ENCODE measurements at regions not wholly inside any gene's neighbourhood (a gene's known extent, or its start where the extent isn't known, plus 50 kb on each side); places are given as distances from the start of the nearest gene placed in this dataset.

DNA sequence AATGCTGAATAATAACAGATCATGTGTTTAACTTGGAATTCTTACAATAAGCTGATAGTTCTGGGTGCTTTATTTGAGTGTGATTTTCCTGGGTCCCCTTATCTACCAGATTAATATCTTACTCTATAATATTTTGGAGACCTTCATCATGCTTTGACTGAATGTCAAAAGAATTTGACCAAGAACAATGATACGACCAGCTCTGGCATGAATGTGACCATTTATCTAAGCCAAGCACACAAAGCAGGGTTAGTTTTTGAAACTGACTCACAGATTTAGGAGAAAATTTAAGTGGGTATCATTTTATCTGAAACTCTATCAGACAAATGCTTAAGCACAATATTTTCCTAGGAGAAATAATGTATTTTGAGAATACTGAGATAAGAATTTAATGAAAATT lies 677.0 kb downstream of the NYAP2 start:
- DNase-seq (ENCODE audit: insufficient read length, low spot score), result no peak

DNA sequence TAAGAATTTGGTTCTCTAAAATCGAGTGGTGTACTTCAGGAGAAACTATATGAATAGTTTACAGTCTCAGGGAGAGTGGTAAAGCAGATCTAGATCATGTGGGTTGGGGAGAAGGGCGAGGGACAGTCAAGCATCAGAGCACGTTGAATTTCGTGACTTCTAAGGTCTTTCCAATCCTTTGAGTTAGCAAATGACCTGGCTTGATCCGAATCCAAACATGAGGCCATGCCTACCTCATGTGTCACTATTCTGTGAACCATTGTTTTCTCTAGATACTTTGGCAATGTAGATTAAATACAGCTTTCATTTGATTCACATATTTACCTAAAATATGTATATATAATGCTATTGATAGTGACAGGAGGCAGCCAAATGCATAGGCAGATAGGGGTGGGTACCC lies 674.9 kb downstream of the NYAP2 start:
- DNase-seq (ENCODE audit: insufficient read length, low spot score) (no peak), FAIRE-seq (no peak)

More for the DNA sequence above, 677.0 kb downstream of the NYAP2 start:
- FAIRE-seq, result no peak

DNA sequence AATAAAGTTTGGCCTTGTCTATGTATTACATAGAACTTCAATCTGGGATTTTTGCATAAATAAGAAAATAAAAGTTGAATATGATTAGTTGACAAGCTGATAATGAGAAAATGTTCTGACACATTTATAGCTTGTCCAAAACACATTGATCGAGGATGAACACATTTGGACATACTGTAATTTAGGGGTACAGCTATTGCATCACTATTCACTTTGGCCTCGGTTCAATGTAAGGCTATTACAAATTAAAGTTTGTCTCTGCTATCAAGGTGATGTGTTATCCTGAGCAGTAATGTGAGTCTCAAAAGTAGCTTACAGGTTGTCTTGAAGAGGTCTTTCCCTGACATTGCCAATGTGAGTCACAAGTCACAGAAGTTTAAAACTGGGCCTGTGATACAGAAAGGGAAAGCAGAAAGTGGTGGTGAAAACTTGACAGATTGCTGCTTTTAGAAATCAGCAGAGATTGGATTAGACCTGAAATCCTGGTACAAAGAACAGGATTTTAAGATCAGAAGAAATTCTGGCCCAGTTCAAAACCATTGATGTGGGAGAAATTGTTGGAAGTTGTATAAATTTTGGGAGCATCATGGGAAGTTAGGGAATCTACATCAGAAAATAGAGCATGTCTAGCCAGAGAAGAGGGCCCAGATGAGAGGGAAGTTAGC lies 674.1 kb downstream of the NYAP2 start:
- FAIRE-seq, result no peak

DNA sequence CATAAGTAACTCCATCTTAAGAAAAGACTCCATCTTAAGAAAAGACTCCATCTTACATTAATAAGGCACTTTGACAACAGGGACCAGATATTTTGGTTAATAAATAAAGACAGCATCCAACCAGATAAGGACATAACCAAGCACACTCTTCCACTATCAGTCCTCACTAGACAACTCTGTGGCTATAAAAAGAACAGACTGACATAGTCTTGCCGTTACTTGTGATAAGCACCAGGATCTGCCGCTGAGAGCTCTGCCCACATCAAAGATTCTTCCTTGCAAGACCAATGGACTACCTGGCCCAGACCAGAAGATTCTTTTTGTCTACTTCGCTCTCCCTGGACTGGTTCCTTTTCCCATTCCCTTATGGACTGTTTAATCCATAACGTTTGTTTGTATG lies 667.4 kb downstream of the NYAP2 start:
- DNase-seq (ENCODE audit: insufficient read length, low spot score), result no peak
- no peak for FAIRE-seq

More for the DNA sequence above, 674.1 kb downstream of the NYAP2 start:
- DNase-seq (ENCODE audit: insufficient read length, low spot score), result no peak

DNA sequence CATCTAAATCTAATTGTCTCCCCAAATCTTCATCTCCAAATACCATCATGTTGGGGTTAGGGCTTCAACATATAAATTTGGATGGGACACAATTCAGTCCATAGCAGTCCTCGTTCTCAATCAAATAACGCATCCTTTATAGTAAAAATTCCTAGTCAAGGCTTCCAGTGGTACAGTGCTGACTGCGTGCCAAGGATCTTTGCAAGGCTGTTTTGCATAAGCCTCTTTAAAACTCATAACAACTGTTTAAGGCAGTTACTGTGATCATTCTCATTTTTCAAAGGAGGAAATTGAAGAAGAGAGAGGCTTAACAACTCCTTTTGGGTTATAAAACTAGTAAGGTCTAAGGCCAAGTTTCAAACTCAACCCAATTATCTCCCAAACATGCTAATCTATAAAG lies 666.9 kb downstream of the NYAP2 start:
- DNase-seq (ENCODE audit: insufficient read length, low spot score), result no peak
- no peak for FAIRE-seq

DNA sequence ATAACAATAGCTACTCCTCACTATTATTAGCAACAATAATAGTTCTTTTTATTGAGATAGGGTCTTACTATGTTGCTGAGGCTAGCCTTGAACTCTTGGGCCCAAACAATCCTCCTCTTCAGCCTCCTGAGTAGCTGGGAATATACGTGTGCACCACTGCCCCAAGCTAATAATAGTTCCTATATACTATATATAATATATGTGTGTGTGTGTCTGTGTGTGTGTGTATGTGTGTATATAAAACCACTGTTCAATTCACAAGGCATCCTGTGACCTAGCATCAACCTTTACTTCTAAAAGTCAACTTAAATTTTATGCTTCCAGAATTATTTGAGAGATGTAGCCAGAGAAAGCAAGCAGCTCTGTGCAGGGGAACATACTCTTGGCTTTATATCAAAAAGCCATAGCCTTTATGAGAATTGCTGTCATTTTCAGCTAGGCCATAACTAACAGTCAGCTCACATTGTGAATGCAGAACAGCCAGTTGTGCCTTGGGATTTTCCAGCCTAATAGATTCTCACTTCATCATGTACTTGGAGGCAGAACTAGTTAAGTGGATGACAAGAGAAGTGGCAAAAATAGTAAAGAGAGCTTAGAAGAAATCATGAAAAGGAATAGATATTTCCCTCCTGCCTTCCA lies 665.5 kb downstream of the NYAP2 start:
- DNase-seq (ENCODE audit: insufficient read length, low spot score) (no peak), FAIRE-seq (no peak)

DNA sequence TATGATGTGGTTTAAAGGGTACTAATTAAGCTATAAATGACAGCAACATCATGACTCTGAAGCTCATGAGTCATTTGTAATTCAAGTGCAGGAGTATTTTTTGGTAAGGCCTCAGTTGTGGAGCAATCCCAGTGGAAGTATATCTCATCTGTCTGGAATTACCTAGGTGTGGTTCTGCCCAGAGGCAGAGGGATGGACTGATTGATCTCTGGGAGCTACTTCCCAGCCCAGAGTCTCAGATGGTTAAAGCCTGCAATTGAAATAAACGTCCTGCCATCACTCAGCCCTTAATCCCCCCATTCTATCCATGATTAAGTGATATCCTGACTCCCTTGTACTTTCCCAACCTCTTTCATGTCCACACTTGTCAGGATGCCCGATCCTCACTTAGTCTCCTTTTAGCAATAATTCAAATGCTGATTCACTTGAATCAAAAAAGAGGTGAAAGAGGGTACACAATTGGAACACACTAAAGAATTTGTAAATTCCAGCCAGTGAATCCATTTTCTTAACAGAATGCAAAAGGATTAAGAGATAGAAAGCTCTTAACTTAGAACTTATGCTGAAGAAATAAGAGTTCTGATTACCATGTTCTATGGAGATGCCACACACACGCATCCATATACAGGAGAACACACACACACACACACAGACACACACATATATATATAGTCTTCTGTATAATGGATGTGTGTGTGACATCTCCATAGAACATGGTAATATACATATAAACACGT lies 664.4 kb downstream of the NYAP2 start:
- DNase-seq (ENCODE audit: insufficient read length, low spot score) (peak; percentile 10), FAIRE-seq (peak; percentile 55)

DNA sequence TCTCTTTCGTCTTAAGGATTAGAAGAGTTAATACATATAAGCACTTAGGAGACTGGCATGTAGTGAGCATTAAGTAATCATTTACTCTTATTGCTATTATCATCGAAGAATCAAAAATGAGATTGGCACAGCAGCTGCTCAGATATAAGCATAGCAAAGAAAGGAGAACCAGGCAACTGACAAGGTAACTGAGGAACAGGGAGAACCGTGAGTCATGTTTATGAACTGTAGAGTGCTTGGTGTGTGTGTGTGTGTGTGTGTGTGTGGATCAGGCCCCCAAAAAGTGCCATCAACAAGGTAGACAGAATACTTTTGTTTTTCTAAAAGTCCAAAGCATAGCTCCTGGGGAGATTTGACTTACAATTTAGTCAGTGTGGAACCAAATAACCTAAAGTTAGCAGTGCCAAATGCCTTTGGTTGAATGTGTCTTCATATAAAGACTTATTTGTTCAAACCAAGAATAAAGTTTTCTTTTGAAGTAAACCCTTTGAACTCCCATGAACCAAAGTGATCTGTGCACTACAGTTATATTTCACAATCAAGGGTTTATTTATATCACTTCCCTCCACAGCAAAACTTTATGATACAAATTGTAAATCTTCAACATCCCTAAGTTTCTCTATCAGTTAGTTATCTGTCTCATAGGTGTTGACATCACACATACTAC lies 660.6 kb downstream of the NYAP2 start:
- FAIRE-seq (no peak), DNase-seq (ENCODE audit: insufficient read length, low spot score) (no peak)

DNA sequence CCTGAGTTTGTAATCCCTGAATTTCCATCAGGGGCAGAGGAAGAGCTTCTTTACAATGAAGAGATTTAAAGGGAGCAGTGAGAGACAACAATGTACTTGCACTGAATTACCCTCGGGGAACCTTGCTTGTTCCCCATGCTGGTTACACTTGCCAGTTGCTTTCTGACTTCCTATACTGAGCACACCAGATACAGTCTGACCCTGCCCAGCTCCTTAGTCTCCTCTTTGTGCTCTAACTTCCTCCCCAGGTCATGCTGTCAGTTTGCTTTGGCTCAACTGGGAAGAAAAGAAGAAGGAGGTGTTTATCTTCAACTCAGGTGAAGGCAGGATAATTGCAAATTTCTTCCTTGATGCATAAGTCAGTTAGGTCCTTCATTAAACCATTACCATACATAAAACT lies 658.4 kb downstream of the NYAP2 start:
- DNase-seq (ENCODE audit: insufficient read length, low spot score), result no peak
- FAIRE-seq, result no peak

DNA sequence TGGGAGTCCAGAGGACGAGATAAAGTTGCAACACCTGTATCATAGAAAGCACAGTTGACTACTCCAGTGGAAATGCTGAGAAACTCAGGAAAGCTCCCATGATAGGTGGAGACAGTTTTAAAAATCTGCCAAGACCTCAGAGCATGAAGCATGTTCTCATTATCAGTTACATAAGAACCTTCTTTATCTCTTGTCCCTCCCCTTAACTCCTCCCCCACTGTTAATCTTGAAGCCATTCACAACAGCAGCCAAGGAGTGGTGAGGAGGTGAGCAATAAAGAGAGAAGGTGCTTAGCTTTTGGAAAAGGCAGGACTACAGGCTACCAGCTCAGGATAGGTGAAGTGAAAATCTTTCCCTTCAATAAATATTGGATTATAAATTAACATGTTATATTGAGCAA lies 657.9 kb downstream of the NYAP2 start:
- FAIRE-seq (no peak), DNase-seq (ENCODE audit: insufficient read length, low spot score) (no peak)

DNA sequence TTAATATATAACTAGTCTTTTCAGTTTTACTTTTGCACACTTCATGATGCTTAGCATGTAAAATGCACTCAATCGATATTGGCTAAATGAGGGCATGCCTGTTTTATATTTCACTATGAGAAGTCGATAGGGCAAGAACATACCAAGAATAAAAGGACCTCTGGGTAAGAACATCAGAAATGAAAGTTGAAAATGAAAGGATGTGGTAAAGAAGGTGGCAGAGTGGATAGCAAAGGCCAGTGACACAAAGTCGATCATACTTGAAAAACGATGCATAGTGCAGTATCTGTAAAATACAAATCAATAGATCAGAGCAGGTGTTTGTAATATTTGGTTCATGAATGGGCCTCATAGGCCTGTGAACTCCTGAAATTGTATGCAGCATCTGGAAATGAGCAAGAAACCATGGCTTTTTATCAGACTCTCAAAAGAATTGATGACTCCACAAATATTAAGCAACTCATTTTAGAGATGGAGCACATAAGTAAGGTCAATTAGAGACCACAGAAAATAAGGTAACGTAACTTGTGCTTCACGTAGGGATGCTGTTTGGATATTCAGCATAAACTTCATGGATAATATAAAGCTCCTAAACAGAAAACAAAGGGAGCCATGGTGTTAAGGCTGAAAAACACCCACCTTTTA lies 653.4 kb downstream of the NYAP2 start:
- DNase-seq (ENCODE audit: insufficient read length, low spot score) (no peak), FAIRE-seq (no peak)

DNA sequence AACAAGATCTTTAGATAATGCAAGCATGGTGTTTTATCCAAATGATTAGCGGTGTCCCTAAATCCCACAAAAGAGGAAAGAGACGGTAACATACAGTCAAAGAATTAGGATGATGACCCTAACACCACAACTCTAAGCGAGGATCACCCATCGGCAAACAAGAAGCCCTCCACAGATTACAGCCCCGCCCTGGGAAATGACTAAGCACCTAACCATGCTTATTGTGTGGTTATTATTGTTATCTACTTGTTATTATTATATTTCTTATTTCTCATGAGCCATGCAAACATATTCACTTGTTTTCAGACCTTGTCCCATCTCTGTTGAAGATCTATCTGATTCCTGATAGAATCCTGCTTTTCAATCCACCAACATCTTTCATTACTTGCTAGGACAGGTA lies 651.3 kb downstream of the NYAP2 start:
- FAIRE-seq, result no peak
- DNase-seq (ENCODE audit: insufficient read length, low spot score), result no peak

DNA sequence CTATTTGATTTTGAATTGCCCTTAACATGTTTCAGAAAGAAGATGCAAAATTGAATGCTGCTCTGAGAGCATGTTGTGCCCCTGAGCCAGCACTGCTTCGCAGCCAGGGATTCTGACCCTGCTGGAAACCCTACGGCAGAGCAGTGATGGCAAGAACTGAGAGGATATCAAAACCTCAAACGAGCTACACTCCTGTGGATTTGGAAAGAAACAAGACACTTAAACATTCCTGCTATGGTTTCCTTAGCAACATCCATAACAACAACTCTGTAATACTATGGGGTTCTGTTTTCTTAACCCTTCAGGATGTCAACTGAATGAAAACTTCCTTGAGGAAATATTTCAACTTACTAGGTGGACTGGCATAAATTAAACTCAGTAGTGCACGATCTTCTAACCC lies 649.1 kb downstream of the NYAP2 start:
- DNase-seq (ENCODE audit: insufficient read length, low spot score), result peak; percentile 56

DNA sequence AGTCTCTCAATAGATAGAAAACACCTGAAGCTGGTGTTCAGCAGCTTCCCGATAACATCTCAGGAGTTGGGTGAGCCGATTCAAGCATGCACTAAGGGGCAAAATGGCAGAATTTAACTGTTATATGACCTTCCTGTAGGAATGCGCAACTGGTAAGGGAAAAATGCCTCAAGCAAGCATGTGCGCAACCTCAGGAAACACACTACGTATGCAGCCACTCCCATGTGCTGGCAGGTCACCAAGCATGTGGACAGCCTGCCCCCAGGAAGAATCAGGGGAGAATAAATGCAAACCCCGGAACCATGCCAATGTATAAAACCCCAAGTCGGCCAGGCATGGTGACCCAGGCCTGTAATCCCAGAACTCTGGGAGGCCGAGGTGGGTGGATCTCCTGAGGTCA lies 645.6 kb downstream of the NYAP2 start:
- FAIRE-seq (no peak), DNase-seq (ENCODE audit: insufficient read length, low spot score) (no peak)

More for the DNA sequence above, 649.1 kb downstream of the NYAP2 start:
- FAIRE-seq, result peak; percentile 59

DNA sequence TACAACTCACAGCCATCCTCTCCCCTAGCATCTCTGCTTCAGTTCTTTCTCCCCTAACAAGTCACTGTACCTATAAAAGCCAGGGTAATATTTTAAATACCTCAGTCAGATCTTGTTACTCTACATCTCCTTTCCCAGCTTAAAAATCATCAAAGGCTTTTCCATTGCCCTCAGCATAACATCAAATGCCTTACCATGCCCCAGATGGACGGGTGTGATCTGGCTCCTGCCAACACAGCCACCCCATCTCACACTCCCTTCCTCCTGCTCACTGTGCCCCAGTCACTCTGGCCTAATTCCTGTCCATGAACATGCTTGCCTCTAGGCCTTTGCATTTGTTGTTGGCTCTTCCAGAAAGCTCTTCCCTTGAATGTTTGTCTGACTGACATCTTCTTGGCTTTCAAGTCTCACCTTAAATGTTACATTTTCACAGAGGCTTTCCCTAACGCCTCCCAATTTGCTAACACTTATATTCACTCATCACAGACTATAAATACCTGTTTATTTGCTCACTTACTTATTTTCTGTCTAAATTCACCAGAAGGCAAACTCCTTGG lies 640.9 kb downstream of the NYAP2 start:
- no peak for FAIRE-seq
- DNase-seq (ENCODE audit: insufficient read length, low spot score), result no peak

DNA sequence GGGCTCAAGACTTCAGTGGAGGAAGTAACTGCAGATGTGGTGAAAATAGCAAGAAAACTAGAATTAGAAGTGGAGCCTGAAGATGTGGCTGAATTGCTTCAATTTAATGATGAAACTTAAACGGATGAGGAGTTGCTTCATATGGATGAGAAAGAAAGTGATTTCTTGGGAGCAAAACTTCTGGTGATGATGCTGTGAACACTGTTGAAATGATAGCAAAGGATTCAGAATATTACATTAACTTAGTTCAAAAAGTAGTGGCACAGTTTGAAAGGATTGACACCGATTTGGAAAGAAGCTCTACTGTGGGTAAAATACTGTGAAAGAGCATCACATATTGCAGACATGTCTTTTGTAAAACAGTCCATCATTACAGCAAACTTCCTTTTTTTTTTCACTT lies 638.0 kb downstream of the NYAP2 start:
- DNase-seq (ENCODE audit: insufficient read length, low spot score), result no peak
- FAIRE-seq, result no peak

DNA sequence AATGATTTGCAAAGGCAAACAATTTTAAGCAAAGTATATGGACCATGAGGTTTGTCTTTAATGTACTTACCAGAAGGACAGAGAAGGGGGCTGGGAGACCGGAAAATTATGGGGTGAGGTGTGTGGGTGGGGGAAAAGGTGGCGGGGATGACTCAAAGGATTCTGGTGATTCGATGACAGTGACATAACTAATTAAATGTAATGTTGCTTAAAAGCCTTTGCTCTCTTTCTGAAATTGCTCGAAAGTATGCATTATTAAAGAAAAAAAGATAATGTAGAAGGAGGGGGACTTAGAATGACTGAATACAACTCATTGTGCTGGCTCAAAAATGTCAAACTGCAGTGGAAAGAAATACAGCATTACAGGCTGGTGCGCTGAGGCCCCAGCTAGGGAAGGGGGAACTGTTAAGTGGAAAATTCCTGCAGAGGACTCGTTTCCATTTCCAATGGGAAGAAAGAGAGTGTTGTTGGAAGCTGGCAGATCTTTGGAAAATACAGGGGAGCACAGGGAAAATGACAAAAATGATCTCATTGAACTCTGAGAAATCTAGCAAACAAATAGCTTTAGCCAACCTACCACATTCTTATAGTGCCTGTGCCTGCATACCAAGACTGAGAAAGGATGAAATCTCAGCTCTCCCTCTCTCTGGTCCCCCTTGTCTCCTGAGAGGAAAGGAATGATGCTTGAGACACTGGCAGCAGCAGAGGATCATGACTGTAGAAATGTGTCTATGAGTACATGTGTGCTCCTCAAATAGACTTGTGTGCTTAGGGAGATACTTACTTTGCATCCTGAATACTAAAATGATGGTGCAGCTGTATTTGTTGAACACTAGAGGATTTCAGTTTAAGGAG lies 632.4 kb downstream of the NYAP2 start:
- no peak for FAIRE-seq
- peak; percentile 10 for DNase-seq (ENCODE audit: insufficient read length, low spot score)

DNA sequence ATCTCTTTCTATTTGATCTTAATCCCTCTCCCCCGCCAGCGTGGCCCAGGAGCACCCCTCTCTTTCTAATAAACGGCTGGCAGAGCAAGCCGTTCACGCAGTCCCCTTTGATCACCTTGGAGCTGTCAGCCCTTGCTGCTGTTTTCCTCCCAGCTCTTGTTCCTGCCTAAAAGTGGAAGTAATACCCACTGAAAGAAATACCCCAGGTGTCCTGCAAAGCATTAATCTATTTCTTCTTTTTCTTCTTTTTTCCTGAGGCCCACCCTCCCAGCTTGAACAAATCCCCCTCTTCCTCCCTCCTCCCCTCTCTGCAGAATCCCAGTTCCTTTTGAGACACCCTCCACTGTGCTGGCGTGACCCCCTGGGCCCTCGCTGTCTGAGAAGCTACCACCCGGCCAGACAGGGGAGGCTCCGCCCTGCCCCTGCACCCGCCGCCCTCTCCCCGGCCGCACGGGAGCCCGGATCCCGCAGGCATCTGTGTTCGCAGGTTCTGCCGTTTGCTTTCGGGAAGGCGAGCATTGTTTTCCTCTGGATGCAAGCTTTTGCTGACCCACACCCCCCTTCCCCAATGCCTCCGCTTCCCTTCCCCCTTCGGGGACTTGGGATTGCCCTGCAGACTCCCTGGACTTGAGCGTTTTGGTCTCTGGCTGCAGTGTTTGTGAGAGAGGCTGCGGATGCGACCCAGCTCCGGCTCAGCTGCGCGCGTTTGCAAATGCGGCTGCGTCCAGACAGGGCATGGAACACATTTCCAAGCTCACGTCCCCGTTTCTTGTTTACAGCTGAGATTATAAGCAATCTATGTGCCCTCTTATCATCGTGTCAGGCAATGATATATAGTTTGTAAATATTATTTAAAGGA lies 631.5 kb downstream of the NYAP2 start:
- FAIRE-seq, result peak; percentile 49
- peak; percentile 71 for DNase-seq (ENCODE audit: insufficient read length, low spot score)

DNA sequence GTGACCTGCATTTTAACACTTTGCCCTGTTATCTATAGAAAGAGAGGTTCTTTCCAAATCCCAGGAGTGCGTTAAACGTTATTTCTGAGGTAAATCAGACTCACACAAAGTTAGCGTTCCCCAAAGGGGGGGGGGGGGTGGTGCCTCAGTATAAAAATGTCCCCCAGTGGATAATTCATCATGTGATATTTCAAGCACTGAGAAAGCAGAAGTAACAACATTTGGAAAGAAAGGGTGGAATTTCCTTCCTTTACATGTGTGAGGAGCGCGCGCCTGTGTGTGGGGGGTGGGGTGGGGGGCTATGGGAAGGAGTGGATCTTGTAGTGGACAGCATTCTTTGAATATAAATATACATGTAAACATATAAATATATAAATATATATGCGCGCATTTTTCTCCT lies 630.9 kb downstream of the NYAP2 start:
- FAIRE-seq, result no peak

More for the DNA sequence above, 630.9 kb downstream of the NYAP2 start:
- DNase-seq (ENCODE audit: insufficient read length, low spot score), result no peak

All from HTR-8/SVneo (cell line).